Smooth muscle cell (in vitro differentiated cells): ENCODE measurements at regions not wholly inside any gene's neighbourhood (a gene's known extent, or its start where the extent isn't known, plus 50 kb on each side); places are given as distances from the start of the nearest gene placed in this dataset.

Experiments
- DNase-seq: peaks from one replicate; lab custom pipeline; 2025; ENCODE audit not compliant: unreplicated experiment; lab: John Stamatoyannopoulos, UW
- H2AFZ ChIP-seq: fragments of 200-600 bp; sonication (generic); 2 replicates; pipeline ENCODE4 v1.6.0; 2016; ENCODE audit warnings: antibody characterized with exemption, low read depth, mild to moderate bottlenecking
- H3F3A ChIP-seq: fragments of 200-600 bp; sonication (generic); 2 replicates; pipeline ENCODE4 v1.6.0; 2017; ENCODE audit warnings: antibody characterized with exemption, low read depth
- H3K27ac ChIP-seq: fragments of 200-600 bp; sonication (generic); 2 replicates; pipeline ENCODE4 v1.5.1; 2016; ENCODE audit warnings: low read depth, mild to moderate bottlenecking
- H3K27me3 ChIP-seq: fragments of 200-600 bp; sonication (generic); 2 replicates; pipeline ENCODE4 v1.6.1; 2016; ENCODE audit warnings: low read depth, mild to moderate bottlenecking
- H3K36me3 ChIP-seq: fragments of 200-600 bp; sonication (generic); 2 replicates; pipeline ENCODE4 v1.5.1; 2016; ENCODE audit warnings: low read depth
- H3K4me1 ChIP-seq: fragments of 200-600 bp; sonication (generic); 2 replicates; pipeline ENCODE4 v1.5.1; 2016; ENCODE audit warnings: low read depth
- H3K4me2 ChIP-seq: fragments of 200-600 bp; sonication (generic); 2 replicates; pipeline ENCODE4 v1.6.0; 2016; ENCODE audit warnings: mild to moderate bottlenecking
- H3K4me3 ChIP-seq: fragments of 200-600 bp; sonication (generic); 2 replicates; pipeline ENCODE4 v1.5.1; 2016; ENCODE audit warnings: mild to moderate bottlenecking
- H3K79me2 ChIP-seq: fragments of 200-600 bp; sonication (generic); 2 replicates; pipeline ENCODE4 v1.6.0; 2016; ENCODE audit warnings: low read depth, mild to moderate bottlenecking
- H3K9ac ChIP-seq: fragments of 200-600 bp; sonication (generic); 2 replicates; pipeline ENCODE4 v1.6.0; 2016; ENCODE audit warnings: low read depth
- H3K9me3 ChIP-seq: fragments of 200-600 bp; sonication (generic); replicated peaks from 2 replicates; pipeline ENCODE4 v1.5.1; 2016; ENCODE audit warnings: low read depth
- H4K20me1 ChIP-seq: fragments of 200-600 bp; sonication (generic); 2 replicates; pipeline ENCODE4 v1.6.0; 2016; ENCODE audit warnings: low read depth
- WGBS: methylation state at CpG from one replicate; pipeline ENCODE4 v1.1.7; 2016; ENCODE audit warnings: low lambda C conversion rate; 5-methylcytosine and 5-hydroxymethylcytosine counted together
- TF ChIP-seq, protein P1 (sequence below): fragments of 200-600 bp; sonication (generic); IDR thresholded peaks from 2 replicates; pipeline ENCODE4 v1.5.1; 2017; ENCODE audit warnings: borderline replicate concordance, mild to moderate bottlenecking, antibody characterized with exemption; ENCODE audit not compliant: insufficient read depth, poor library complexity, severe bottlenecking

DNA sequence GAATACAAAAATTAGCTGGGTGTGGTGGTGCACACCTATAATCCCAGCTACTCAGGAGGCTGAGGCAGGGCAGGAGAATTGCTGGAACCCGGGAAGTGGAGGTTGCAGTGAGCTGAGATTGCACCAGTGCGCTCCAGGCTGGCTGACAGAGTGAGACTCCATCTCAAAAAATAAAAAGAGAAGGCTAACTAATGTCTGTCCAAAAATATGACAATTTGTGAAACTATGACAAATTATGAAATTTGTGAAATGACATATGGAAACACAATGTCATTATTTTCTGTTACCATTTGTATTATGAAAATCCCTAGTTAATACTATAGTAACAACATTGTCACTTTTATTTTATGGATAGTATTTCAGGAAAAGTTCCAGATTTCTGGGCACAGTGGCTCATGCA lies 1306.3 kb upstream of the EPHA6 start:
- Histone ChIP-seq H3K36me3 (no peaks in the 10 kb centered on the region), H3K27ac (no peak overlapping the region), H4K20me1 (no peaks in the 10 kb centered on the region), H3K9ac (no peak overlapping the region), H3K4me1 (no peaks in the 10 kb centered on the region), H2AFZ (no peak overlapping the region), H3K27me3 (no peaks in the 10 kb centered on the region), H3K4me2 (no peak overlapping the region), H3K9me3 (no peaks in the 10 kb centered on the region), H3K4me3 (no peak overlapping the region), H3K79me2 (no peaks in the 10 kb centered on the region), H3F3A (no peaks in the 10 kb centered on the region)
- TF ChIP-seq, protein P1, sequence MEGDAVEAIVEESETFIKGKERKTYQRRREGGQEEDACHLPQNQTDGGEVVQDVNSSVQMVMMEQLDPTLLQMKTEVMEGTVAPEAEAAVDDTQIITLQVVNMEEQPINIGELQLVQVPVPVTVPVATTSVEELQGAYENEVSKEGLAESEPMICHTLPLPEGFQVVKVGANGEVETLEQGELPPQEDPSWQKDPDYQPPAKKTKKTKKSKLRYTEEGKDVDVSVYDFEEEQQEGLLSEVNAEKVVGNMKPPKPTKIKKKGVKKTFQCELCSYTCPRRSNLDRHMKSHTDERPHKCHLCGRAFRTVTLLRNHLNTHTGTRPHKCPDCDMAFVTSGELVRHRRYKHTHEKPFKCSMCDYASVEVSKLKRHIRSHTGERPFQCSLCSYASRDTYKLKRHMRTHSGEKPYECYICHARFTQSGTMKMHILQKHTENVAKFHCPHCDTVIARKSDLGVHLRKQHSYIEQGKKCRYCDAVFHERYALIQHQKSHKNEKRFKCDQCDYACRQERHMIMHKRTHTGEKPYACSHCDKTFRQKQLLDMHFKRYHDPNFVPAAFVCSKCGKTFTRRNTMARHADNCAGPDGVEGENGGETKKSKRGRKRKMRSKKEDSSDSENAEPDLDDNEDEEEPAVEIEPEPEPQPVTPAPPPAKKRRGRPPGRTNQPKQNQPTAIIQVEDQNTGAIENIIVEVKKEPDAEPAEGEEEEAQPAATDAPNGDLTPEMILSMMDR = no peak
- DNase-seq = no peak
- whole genome bisulfite sequencing = 96% methylated on average over 2 of the region's 2 CpGs

DNA sequence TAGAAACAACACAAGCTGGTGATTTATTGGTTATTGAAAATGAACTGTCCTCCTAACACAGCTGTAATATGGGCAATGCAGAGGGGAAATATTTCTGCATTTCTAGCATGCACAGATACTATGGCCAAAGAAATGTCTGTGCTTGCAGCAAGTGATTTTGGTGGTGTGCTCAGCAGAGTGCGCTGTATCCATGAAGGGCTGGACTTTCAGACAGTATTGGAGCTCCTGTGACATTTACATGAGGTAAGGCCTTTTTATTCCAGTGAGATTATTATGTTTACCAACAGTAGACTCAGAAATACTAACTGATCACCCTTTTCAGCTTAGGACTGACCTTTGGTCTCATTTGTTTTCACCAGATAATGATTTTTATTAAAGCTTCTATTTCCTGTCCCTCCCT lies 1302.6 kb upstream of the EPHA6 start:
- Histone ChIP-seq H4K20me1 (no peaks in the 10 kb centered on the region), H3K4me3 (no peak overlapping the region), H3K9ac (no peak overlapping the region), H3F3A (no peaks in the 10 kb centered on the region), H3K4me2 (no peak overlapping the region), H3K27ac (no peak overlapping the region), H3K4me1 (no peaks in the 10 kb centered on the region), H3K9me3 (no peaks in the 10 kb centered on the region), H3K79me2 (no peaks in the 10 kb centered on the region), H2AFZ (no peak overlapping the region), H3K27me3 (no peaks in the 10 kb centered on the region), H3K36me3 (no peaks in the 10 kb centered on the region)
- no peak for DNase-seq
- TF ChIP-seq, protein P1 = no peak
- WGBS = 100% methylated on average over 1 of the region's 1 CpG

DNA sequence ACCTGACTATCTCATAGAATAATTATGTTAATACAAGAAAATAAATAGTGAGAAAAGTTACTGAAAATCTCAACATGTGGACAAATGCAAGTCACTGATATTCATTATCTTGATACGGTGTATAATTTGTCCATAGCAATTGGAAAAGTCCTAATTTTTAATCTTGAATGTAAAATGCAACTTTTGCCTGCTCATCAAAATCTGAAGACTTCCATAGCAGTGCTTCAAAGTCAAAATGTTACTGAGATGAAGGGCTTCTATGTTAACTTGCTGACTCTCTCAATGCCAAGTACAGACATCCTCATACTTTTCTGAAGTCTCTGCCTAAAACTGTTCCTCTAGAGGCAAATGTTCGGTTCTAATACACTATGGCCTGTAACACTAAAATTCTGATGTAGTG lies 1300.1 kb upstream of the EPHA6 start:
- no peak for DNase-seq
- no peak overlapping the region for H3K4me2 ChIP-seq
- no peaks in the 10 kb centered on the region for H4K20me1 ChIP-seq
- no peak overlapping the region for H3K27ac ChIP-seq
- no peak overlapping the region for H2AFZ ChIP-seq
- H3F3A ChIP-seq = no peaks in the 10 kb centered on the region
- H3K36me3 ChIP-seq = no peaks in the 10 kb centered on the region
- no peaks in the 10 kb centered on the region for H3K4me1 ChIP-seq
- TF ChIP-seq, protein P1 = no peak
- H3K9ac ChIP-seq = no peak overlapping the region
- no peaks in the 10 kb centered on the region for H3K27me3 ChIP-seq
- H3K9me3 ChIP-seq = no peaks in the 10 kb centered on the region
- H3K4me3 ChIP-seq = no peak overlapping the region
- H3K79me2 ChIP-seq = no peaks in the 10 kb centered on the region
- WGBS = 94% methylated on average over 2 of the region's 2 CpGs

DNA sequence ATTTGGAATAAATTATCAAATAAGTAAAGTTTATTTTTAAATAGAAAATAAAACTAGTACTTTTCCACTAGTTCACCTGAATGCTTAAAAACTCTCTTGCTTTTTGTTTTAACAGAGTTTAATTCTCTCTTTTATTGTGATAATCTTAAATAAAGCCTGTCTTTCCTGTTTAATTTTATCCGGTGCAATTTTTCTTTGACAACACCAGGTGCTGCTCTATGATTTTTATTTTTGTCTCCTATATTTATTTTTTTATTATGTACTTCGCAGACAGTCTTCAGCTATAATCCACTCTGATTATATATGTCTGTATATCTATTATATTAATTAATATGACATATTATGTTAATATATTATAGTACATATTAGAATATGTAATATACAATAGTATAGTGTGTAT lies 1293.0 kb upstream of the EPHA6 start:
- Histone ChIP-seq H3K4me2 (no peak overlapping the region), H3K27me3 (no peaks in the 10 kb centered on the region), H4K20me1 (no peaks in the 10 kb centered on the region), H3F3A (no peaks in the 10 kb centered on the region), H3K4me3 (no peak overlapping the region), H3K9me3 (no peaks in the 10 kb centered on the region), H3K4me1 (no peaks in the 10 kb centered on the region), H3K27ac (no peak overlapping the region), H3K36me3 (no peaks in the 10 kb centered on the region), H2AFZ (no peak overlapping the region), H3K79me2 (no peaks in the 10 kb centered on the region), H3K9ac (no peak overlapping the region)
- no peak for DNase-seq
- TF ChIP-seq, protein P1 = no peak
- WGBS = 95% methylated on average over 2 of the region's 2 CpGs
